ENCODE measurements at regions not wholly inside any gene's neighbourhood (a gene's known extent, or its start where the extent isn't known, plus 50 kb on each side); places are given as distances from the start of the nearest gene placed in this dataset.

DNA sequence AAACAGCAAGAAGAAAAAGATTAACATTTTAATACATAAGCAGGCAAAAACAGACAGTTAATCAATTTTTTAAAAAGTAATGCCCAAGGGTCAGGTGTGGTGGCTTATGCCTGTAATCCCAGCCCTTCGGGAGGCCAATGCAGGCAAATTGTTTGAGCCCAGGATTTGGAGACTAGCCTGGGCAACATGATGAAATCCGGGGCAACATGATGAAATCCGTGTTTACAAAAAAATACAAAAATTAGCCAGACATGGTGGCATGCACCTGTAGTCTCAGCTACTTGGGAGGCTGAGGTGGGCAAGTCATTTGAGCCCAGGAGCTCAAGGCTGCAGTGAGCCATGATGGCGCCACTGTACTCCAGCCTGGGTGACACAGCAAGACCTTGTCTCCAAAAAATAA lies 94.1 kb upstream of the DST start:
- TF ChIP-seq, protein P1, sequence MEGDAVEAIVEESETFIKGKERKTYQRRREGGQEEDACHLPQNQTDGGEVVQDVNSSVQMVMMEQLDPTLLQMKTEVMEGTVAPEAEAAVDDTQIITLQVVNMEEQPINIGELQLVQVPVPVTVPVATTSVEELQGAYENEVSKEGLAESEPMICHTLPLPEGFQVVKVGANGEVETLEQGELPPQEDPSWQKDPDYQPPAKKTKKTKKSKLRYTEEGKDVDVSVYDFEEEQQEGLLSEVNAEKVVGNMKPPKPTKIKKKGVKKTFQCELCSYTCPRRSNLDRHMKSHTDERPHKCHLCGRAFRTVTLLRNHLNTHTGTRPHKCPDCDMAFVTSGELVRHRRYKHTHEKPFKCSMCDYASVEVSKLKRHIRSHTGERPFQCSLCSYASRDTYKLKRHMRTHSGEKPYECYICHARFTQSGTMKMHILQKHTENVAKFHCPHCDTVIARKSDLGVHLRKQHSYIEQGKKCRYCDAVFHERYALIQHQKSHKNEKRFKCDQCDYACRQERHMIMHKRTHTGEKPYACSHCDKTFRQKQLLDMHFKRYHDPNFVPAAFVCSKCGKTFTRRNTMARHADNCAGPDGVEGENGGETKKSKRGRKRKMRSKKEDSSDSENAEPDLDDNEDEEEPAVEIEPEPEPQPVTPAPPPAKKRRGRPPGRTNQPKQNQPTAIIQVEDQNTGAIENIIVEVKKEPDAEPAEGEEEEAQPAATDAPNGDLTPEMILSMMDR (IDR thresholded peaks at IDR 0.05), result no peak
- no peak for TF ChIP-seq POLR2AphosphoS5 (IDR thresholded peaks at IDR 0.05)
